SK-N-SH (cell line): ENCODE measurements at regions not wholly inside any gene's neighbourhood (a gene's known extent, or its start where the extent isn't known, plus 50 kb on each side); places are given as distances from the start of the nearest gene placed in this dataset.

Experiments used
- EZH2phosphoT487 ChIP-seq: fragments of 200-600 bp; sonication (generic); IDR thresholded peaks from 2 replicates; pipeline ENCODE4 v1.6.1; 2017; ENCODE audit warnings: low read depth, mixed run types, mild to moderate bottlenecking, antibody characterized with exemption, moderate library complexity, borderline replicate concordance
- FOSL2 ChIP-seq: IDR thresholded peaks from 2 replicates; pipeline ENCODE4 v1.4.0; 2012; ENCODE audit warnings: low read depth, mild to moderate bottlenecking, moderate library complexity, borderline replicate concordance
- FOXJ3 ChIP-seq: sonication (generic); formaldehyde crosslinking; IDR thresholded peaks from 2 replicates; pipeline ENCODE4 v1.5.1; 2020; ENCODE audit warnings: mild to moderate bottlenecking, missing genetic modification reagents
- FOXM1 ChIP-seq: IDR thresholded peaks from 2 replicates; pipeline ENCODE4 v1.4.0; 2012; ENCODE audit warnings: low read depth, mild to moderate bottlenecking
- MEF2A ChIP-seq: IDR thresholded peaks from 2 replicates; pipeline ENCODE4 v1.4.0; 2012; ENCODE audit warnings: low read depth, borderline replicate concordance
- YY1 ChIP-seq: IDR thresholded peaks from 2 replicates; pipeline ENCODE4 v1.4.0; 2012; ENCODE audit warnings: low read depth, mild to moderate bottlenecking
- ZBTB33 ChIP-seq: IDR thresholded peaks from 2 replicates; pipeline ENCODE4 v1.4.0; 2012; ENCODE audit warnings: low read depth, borderline replicate concordance
- TF ChIP-seq, protein P1 (sequence below): fragments of 200-600 bp; sonication (generic); IDR thresholded peaks from 2 replicates; pipeline ENCODE4 v1.6.1; 2017; ENCODE audit warnings: antibody characterized with exemption, mild to moderate bottlenecking, moderate library complexity
- TF ChIP-seq, protein P2 (sequence below): IDR thresholded peaks from 2 replicates; pipeline ENCODE4 v1.6.1; 2012; ENCODE audit warnings: mild to moderate bottlenecking, low read depth, low read length, moderate library complexity
- TF ChIP-seq, protein P3 (sequence below): fragments of 150-350 bp; IDR thresholded peaks from 2 replicates; pipeline ENCODE4 v1.6.1; 2016; ENCODE audit warnings: mild to moderate bottlenecking, low read depth, low read length

DNA sequence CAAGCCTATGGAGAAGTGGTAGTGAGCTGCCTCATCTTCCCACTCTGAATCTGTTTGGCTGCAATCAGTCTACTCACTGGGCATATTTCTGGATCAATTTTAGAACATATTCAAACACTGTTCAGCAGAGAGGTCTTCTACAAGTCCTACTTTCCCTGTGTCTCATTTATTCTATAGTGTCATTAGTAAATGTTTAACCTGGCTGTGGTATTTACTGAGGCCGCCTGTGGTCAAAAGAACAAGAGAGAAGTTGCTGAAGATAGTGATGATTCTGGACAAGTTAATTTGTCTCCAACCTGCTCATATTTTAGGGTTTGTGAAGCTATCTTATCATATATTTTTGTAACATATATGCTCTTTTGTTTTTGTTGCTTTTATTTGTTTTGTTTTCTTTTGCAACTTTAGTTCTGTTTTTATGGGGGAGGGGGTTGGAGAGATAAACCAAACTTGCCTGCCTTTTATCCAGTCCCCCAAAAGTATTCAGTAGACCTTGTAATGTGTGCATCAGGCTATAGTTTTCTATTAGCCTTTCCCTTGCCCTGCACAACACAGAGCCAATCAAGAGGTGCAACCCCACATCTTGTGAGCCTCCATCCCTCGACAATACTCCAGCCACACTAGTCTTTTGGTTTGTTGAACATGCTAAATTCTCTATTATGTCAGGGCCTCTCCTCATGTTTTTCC, 362.8 kb upstream of the MBL2 start:
- TF ChIP-seq, protein P1, sequence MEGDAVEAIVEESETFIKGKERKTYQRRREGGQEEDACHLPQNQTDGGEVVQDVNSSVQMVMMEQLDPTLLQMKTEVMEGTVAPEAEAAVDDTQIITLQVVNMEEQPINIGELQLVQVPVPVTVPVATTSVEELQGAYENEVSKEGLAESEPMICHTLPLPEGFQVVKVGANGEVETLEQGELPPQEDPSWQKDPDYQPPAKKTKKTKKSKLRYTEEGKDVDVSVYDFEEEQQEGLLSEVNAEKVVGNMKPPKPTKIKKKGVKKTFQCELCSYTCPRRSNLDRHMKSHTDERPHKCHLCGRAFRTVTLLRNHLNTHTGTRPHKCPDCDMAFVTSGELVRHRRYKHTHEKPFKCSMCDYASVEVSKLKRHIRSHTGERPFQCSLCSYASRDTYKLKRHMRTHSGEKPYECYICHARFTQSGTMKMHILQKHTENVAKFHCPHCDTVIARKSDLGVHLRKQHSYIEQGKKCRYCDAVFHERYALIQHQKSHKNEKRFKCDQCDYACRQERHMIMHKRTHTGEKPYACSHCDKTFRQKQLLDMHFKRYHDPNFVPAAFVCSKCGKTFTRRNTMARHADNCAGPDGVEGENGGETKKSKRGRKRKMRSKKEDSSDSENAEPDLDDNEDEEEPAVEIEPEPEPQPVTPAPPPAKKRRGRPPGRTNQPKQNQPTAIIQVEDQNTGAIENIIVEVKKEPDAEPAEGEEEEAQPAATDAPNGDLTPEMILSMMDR, result no peak
- no peak for TF ChIP-seq YY1
- TF ChIP-seq MEF2A, result no peak
- TF ChIP-seq, protein P2, sequence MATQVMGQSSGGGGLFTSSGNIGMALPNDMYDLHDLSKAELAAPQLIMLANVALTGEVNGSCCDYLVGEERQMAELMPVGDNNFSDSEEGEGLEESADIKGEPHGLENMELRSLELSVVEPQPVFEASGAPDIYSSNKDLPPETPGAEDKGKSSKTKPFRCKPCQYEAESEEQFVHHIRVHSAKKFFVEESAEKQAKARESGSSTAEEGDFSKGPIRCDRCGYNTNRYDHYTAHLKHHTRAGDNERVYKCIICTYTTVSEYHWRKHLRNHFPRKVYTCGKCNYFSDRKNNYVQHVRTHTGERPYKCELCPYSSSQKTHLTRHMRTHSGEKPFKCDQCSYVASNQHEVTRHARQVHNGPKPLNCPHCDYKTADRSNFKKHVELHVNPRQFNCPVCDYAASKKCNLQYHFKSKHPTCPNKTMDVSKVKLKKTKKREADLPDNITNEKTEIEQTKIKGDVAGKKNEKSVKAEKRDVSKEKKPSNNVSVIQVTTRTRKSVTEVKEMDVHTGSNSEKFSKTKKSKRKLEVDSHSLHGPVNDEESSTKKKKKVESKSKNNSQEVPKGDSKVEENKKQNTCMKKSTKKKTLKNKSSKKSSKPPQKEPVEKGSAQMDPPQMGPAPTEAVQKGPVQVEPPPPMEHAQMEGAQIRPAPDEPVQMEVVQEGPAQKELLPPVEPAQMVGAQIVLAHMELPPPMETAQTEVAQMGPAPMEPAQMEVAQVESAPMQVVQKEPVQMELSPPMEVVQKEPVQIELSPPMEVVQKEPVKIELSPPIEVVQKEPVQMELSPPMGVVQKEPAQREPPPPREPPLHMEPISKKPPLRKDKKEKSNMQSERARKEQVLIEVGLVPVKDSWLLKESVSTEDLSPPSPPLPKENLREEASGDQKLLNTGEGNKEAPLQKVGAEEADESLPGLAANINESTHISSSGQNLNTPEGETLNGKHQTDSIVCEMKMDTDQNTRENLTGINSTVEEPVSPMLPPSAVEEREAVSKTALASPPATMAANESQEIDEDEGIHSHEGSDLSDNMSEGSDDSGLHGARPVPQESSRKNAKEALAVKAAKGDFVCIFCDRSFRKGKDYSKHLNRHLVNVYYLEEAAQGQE, result no peak
- TF ChIP-seq FOSL2, result no peak
- TF ChIP-seq, protein P3, sequence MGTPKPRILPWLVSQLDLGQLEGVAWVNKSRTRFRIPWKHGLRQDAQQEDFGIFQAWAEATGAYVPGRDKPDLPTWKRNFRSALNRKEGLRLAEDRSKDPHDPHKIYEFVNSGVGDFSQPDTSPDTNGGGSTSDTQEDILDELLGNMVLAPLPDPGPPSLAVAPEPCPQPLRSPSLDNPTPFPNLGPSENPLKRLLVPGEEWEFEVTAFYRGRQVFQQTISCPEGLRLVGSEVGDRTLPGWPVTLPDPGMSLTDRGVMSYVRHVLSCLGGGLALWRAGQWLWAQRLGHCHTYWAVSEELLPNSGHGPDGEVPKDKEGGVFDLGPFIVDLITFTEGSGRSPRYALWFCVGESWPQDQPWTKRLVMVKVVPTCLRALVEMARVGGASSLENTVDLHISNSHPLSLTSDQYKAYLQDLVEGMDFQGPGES, result no peak
- TF ChIP-seq EZH2phosphoT487, result no peak
- TF ChIP-seq FOXM1, result no peak
- TF ChIP-seq ZBTB33, result no peak
- TF ChIP-seq FOXJ3 (CRISPR knock-in tag), result no peak
